HAP-1 (cell line): ENCODE measurements at regions not wholly inside any gene's neighbourhood (a gene's known extent, or its start where the extent isn't known, plus 50 kb on each side); places are given as distances from the start of the nearest gene placed in this dataset.
"Not testable (repeated sequence)": the region's sequence is repeated elsewhere in the genome, so short reads cannot be mapped to it uniquely, and the experiment has no call there.

Source experiments
- DNase-seq, 2 experiments: peaks; one replicate each; pipeline ENCODE4 v3.0.0-alpha.2; 2016 to 2020; ENCODE audit warnings: low spot score in 2 of 2
- H3K27me3 ChIP-seq: fragments of 250-450 bp; sonication (Bioruptor Pico); 2 replicates; pipeline ENCODE4 v1.5.1; 2020; ENCODE audit warnings: low read depth, mild to moderate bottlenecking, moderate library complexity
- H3K36me3 ChIP-seq: fragments of 250-450 bp; sonication (Bioruptor Pico); replicated peaks from 2 replicates; pipeline ENCODE4 v1.5.1; 2020; ENCODE audit warnings: mild to moderate bottlenecking
- H3K4me1 ChIP-seq: fragments of 250-450 bp; sonication (Bioruptor Pico); 2 replicates; pipeline ENCODE4 v1.5.1; 2020; ENCODE audit warnings: mild to moderate bottlenecking
- H3K4me3 ChIP-seq: fragments of 250-450 bp; sonication (Bioruptor Pico); 2 replicates; pipeline ENCODE4 v1.5.1; 2020; ENCODE audit warnings: mild to moderate bottlenecking, moderate library complexity
- H3K9me3 ChIP-seq: fragments of 250-450 bp; sonication (Bioruptor Pico); 2 replicates; pipeline ENCODE4 v1.5.1; 2020; ENCODE audit warnings: mild to moderate bottlenecking, moderate library complexity
- in situ Hi-C: fragments of 300-500 bp; cut with MboI; formaldehyde crosslinking; loops from 3 replicates; pipeline ENCODE4 v1.14.3; 2020; ENCODE audit warnings: low sequenced_read_pairs, inconsistent platforms, mixed read lengths

DNA sequence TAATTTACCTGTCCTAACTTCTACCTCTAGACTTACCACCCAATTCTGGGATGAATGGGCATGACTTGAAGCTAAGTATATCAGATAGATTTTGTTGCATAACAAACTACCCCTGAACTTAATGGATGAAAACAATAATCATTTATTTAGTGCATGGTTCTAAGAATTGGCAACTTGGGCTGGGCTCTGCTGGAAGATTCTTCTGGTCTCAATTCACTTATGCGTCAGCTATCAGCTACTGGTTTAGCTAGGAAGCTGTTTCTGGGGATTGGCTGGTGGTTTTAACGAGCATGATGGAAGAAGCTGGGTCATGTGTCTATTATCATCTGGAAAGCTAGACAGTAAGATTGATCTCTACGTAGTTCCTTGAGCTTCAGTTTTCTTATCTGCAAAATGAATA, 77.3 kb upstream of the LMCD1 start:
- H3K9me3 ChIP-seq: no peaks in the 10 kb centered on the region
- no peaks in the 10 kb centered on the region for H3K27me3 ChIP-seq
- no peaks in the 10 kb centered on the region for H3K4me1 ChIP-seq
- in situ Hi-C loops: no loop called here
- H3K36me3 ChIP-seq: no peaks in the 10 kb centered on the region
- no peak for DNase-seq
- no peak overlapping the region for H3K4me3 ChIP-seq

DNA sequence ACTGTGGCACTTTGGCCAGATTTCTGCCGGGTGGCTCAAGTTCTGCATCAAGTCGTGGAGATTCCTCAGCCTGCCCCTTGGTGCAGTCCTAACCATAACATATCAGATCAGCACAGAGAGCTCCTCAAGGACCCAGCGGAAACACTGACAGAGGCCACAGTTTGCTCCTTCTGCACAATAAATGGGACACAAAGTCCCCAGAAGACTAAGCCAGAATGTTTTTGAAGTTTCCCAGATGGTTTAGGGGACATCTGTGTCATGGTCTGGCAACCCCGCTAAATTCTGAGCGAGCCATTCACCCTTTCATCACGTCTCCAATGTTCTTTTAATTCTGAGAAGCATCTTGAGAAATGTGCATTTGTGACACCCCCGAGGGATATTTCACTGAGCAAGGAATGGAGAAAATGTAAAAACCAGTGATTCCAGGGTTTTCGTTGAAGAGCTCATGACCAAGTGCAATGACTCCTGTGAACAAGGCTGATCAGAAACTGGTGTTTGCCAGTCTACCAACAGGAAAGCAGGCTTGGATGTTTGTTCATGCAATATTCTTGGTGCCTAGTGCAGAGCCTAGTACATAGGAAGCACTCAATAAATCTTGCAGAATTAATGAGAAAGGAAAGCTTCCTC, 64.8 kb upstream of the LMCD1 start:
- 0 out of 2 replicates have a peak, but pooled peaks cover 2% of the 10 kb centered on the region for H3K9me3 ChIP-seq
- no peaks in the 10 kb centered on the region for H3K4me1 ChIP-seq
- no peaks in the 10 kb centered on the region for H3K27me3 ChIP-seq
- no peak for DNase-seq
- H3K4me3 ChIP-seq: no peak overlapping the region
- H3K36me3 ChIP-seq: no peaks in the 10 kb centered on the region
- in situ Hi-C loops: no loop called here

DNA sequence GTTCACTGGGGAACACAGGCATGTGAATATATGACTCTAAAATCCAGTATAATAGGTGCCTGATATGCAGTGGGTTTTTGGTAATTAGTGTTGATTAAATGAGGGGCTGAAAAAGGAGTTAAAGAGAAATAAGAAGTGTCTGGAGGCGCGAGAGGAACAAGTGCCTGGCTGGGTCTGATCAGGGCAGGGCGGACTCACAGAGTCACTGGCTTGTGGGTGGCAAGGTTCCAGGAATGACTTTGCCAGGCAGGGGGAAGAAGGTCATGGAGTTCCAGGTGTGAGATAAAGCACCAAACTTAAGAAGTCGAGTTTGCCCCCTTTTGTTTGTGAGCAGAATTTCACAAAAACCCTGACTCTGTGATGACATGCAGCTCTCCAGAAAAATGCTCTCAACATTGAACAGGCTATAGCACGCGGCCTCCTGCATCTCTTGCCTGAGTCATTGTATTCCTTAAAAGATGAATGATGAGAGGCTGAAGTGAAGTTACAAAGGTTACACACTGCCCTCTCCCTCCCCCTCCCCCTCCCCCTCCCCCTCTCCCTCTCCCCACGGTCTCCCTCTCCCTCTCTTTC, 63.0 kb upstream of the LMCD1 start:
- no peaks in the 10 kb centered on the region for H3K36me3 ChIP-seq
- H3K9me3 ChIP-seq: 0 out of 2 replicates have a peak, but pooled peaks cover 2% of the 10 kb centered on the region
- in situ Hi-C loops: no loop called here
- DNase-seq: no peak
- H3K27me3 ChIP-seq: no peaks in the 10 kb centered on the region
- H3K4me3 ChIP-seq: no peak overlapping the region
- no peaks in the 10 kb centered on the region for H3K4me1 ChIP-seq

DNA sequence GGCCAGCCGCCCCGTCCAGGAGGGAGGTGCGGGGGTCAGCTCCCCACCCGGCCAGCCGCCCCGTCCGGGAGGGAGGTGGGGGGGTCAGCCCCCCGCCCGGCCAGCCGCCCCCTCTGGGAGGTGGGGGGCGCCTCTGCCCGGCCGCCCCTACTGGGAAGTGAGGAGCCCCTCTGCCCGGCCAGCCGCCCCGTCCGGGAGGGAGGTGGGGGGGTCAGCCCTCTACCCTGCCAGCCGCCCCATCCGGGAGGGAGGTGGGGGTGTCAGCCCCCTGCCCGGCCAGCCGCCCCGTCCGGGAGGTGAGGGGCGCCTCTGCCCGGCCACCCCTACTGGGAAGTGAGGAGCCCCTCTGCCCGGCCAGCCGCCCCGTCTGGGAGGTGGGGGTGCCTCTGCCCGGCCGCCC, 61.5 kb upstream of the LMCD1 start:
- in situ Hi-C loops, DNase-seq: not testable (repeated sequence)

DNA sequence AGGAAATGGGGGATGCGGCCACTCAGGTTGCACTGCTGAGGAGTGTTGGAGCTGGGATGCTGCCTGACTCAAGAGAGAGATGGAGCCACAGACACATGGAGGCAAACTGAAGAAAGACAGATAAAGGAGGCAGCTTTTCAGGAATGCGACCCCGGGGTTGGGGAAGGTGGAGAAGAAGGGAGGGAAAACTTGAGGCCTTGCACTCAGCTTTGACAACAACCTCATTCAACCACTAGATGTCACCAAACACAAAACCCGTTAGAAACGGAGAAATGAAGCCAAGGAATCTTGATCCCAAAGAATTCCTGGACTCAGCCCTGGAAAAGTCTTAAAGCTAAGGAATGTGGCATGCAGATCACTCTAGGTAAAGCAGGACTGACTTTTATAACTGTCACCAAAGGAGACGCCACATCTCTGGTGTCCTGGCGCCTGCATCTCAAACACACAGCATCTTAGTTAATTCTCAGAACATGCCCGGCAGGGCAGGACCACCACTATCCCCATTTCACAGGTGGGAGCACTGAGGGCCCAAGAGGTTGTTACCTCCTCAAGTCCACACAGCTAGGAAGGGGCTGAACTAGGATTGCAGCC, 59.6 kb upstream of the LMCD1 start:
- Histone ChIP-seq H3K9me3 (0 out of 2 replicates have a peak, but pooled peaks cover 2% of the 10 kb centered on the region), H3K36me3 (no peaks in the 10 kb centered on the region), H3K27me3 (no peaks in the 10 kb centered on the region), H3K4me3 (no peak overlapping the region), H3K4me1 (peaks cover 4% of the 10 kb centered on the region; the same call in 1 of the 2 replicates)
- in situ Hi-C loops: no loop called here
- peak; percentile 47 to 53 for DNase-seq

More for the DNA sequence above, 61.5 kb upstream of the LMCD1 start:
- H3K4me1 ChIP-seq, H3K9me3 ChIP-seq, H3K4me3 ChIP-seq, H3K36me3 ChIP-seq, H3K27me3 ChIP-seq: not testable (repeated sequence)

DNA sequence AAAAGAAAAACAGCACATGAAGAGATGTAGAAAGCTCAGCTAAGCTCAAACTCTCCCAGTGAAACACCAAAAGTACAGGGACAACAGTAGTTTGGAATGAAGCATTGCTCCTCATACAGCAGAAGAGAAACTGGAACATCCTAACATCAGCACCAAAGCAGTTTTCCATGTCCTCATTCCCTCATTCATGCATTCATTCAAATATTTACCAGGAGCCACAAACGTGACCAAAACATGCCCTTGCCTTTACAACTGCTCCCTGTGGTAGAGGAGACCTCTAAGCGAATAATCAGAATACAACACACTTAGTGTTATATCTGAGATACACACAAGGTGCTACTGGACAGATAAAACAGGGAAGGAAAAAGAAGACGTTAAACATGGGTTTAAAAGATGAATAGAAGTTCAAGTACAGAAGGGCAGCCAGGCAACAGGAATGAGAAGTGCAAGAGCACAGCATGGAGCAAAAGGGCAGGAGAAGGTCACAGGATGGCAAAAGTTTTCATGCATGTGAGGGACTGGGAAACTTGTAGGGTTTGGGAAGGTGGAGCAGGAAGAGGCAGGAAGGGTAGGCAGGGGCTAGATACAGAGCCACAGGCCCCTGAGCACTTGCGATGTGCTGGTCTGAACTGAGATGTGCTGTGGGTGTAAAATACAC, 58.5 kb upstream of the LMCD1 start:
- Histone ChIP-seq H3K36me3 (no peaks in the 10 kb centered on the region), H3K4me3 (no peak overlapping the region), H3K9me3 (0 out of 2 replicates have a peak, but pooled peaks cover 2% of the 10 kb centered on the region), H3K4me1 (peaks cover 4% of the 10 kb centered on the region; the same call in 1 of the 2 replicates), H3K27me3 (no peaks in the 10 kb centered on the region)
- in situ Hi-C loops: no loop called here
- no peak for DNase-seq

DNA sequence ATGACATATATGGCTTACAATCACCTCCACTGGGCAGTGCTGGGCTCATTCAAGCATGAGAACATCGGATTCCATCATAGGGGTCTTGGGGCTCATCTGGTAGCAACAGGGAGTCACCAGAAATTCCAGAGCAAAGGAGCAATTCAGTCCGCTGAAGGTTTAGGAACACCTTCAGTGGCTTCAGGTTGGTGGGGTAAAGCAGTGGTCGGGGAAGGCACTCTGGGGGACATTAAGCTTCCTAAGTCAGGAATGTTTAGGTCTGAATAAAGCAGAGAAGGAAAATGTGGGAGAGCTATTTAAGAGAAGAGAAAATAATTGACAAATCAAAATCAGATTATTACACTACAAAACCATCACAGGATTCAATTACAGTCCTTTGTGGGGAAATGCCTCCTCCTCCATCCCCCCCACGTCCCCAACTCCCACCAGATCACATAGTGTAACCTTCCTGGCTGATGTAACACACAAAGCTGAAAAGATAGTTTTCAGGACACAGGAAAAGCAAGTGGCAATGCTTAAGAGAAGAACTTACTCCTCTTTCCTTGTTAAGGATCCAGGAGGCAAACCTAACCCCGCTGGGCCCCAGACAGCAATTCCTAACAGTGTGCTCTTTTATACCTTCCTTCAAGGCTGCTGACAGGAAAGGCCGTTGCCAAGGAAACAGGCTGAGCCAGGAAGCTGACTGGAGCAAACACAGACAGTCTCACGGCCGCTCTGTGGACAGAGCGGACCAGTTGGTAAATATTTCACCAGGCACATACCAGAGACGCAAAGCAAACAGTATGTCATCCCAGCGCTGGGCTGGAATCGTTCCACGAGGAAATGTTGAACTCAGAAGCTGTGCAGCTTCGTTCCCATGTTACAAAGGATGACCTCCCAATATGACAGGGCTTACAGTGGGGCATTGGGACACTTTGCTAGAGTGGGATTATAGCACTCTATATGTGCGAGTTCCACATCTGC, 57.5 kb upstream of the LMCD1 start:
- no peaks in the 10 kb centered on the region for H3K36me3 ChIP-seq
- no peaks in the 10 kb centered on the region for H3K27me3 ChIP-seq
- peaks cover 4% of the 10 kb centered on the region; the same call in 1 of the 2 replicates for H3K4me1 ChIP-seq
- H3K4me3 ChIP-seq: no peak overlapping the region
- in situ Hi-C loops: no loop called here
- DNase-seq: peak; percentile 59 to 74
- no peaks in the 10 kb centered on the region for H3K9me3 ChIP-seq

DNA sequence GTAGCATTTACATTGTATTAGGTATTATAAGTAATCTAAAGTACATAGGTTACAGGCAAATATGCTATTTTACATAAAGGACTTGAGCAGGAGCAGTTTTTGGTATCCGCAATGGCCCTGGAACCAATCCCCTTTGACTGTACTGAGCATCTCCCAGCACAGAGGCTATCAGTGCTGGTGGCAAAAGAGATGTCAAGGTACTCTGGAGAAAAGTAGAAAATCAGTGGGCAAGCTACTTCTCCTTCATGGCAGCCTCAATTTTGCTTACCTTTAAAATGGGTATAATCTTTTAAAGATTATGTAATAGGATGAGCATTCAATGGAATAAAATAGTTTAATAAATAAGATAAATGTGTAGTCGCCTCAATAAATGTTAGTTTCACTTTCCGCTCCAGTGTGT, 56.7 kb upstream of the LMCD1 start:
- Histone ChIP-seq H3K36me3 (no peaks in the 10 kb centered on the region), H3K27me3 (no peaks in the 10 kb centered on the region), H3K9me3 (no peaks in the 10 kb centered on the region), H3K4me1 (peaks cover 4% of the 10 kb centered on the region; the same call in 1 of the 2 replicates), H3K4me3 (no peak overlapping the region)
- DNase-seq: no peak
- in situ Hi-C loops: no loop called here

DNA sequence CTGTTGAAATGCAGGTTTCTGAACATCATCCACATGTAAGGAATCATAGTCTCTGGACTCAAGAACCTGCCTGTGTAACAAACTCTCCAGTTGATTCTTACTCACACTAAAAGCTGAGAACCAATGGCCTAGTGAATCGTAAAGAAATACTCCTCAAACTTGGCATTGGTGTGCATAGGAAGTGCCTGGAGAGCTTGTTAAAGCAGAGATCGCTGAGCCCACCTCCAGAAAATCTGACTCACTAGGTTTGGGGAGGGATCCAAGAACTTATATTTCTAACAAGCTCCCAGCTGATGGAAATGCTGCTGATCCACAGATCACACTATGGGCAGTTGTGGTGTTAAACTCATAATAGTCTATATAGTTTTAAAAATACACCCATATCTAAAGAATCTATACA, 55.8 kb upstream of the LMCD1 start:
- DNase-seq: no peak
- Histone ChIP-seq H3K9me3 (no peaks in the 10 kb centered on the region), H3K4me3 (no peak overlapping the region), H3K4me1 (peaks cover 4% of the 10 kb centered on the region; the same call in 1 of the 2 replicates), H3K36me3 (no peaks in the 10 kb centered on the region), H3K27me3 (no peaks in the 10 kb centered on the region)
- in situ Hi-C loops: no loop called here

DNA sequence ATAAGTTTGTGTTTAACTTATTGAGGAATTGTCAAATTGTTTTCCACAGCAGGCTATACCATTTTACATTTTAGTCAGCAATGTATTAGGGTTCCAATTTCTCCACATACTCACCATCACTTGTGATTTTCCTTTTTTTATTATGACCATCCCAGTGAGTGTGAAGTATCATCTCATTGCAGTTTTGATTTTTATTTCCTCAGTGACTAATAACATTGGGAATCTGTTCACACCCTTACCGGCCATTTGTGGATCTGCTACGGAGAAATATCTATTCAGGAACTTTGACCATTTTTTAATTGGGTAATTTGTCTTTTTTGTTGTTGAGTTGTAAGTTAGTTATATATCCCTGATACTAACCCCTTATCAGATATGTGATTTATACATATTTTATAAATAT, 54.8 kb upstream of the LMCD1 start:
- DNase-seq: no peak

DNA sequence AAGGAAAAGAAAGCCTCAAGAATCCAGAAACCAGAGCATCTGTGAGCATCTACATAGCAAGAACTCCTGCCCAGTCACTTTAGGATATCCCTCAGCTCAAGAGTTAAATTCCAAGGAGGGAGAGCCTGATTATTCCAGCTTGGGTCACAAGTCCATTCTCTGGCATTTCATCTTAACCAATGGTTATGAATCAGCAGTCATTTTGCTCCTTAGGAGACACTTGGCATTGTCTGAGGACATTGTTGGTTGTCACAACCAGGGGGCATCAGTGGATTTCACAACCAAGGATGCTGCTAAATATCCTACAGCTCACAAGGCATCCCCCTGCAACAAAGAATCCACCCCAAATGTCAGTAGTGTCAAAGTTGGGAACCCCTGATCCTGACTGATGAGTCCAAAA, 51.0 kb upstream of the LMCD1 start:
- no peaks in the 10 kb centered on the region for H3K36me3 ChIP-seq
- in situ Hi-C loops: no loop called here
- H3K4me3 ChIP-seq: no peak overlapping the region
- DNase-seq: no peak
- H3K9me3 ChIP-seq: no peaks in the 10 kb centered on the region
- H3K27me3 ChIP-seq: no peaks in the 10 kb centered on the region
- H3K4me1 ChIP-seq: no peaks in the 10 kb centered on the region

More for the DNA sequence above, 54.8 kb upstream of the LMCD1 start:
- Histone ChIP-seq H3K4me3 (no peak overlapping the region), H3K36me3 (no peaks in the 10 kb centered on the region), H3K9me3 (no peaks in the 10 kb centered on the region), H3K27me3 (no peaks in the 10 kb centered on the region), H3K4me1 (peaks cover 4% of the 10 kb centered on the region; the same call in 1 of the 2 replicates)
- in situ Hi-C loops: no loop called here

DNA sequence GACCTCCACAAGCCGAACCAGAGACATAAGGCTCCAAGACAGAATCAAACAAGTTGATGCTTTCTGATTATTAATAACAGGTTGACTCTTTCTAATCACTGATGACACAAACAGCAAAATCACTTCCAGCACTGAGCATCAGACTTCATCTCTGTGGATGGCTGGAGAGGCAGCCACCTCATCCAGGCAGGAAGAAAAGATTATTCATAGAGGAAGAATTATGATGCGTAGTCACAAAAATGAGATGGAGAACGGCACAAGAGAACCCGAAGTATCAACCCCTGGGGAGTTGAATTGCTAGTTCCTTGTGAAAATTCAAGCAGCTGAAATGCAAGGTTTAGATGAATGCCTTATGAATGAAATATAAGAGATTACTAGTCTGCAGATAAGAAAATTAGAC, 49.9 kb upstream of the LMCD1 start:
- DNase-seq: no peak
- Histone ChIP-seq H3K36me3 (no peaks in the 10 kb centered on the region), H3K27me3 (no peaks in the 10 kb centered on the region), H3K9me3 (no peaks in the 10 kb centered on the region), H3K4me1 (no peaks in the 10 kb centered on the region), H3K4me3 (no peak overlapping the region)
- in situ Hi-C loops: no loop called here
